ENCODE measurements at regions not wholly inside any gene's neighbourhood (a gene's known extent, or its start where the extent isn't known, plus 50 kb on each side); places are given as distances from the start of the nearest gene placed in this dataset.
"Not testable (repeated sequence)": the region's sequence is repeated elsewhere in the genome, so short reads cannot be mapped to it uniquely, and the experiment has no call there.

- TF ChIP-seq HDAC6 (IDR thresholded peaks at IDR 0.05; ENCODE audit: low read depth, low read length), result no peak
- TF ChIP-seq CHD1 (IDR thresholded peaks at IDR 0.05; ENCODE audit: low read depth, low read length), result no peak
- TF ChIP-seq CEBPB (IDR thresholded peaks at IDR 0.05; ENCODE audit: low read depth, low read length), result no peak
- TF ChIP-seq NRF1 (IDR thresholded peaks at IDR 0.05; ENCODE audit: low read depth, low read length), result no peak
- TF ChIP-seq SP4 (IDR thresholded peaks at IDR 0.05; ENCODE audit: low read length), result no peak
Observed at GRCh38 chr5:101206534-101206933, 303.5 kb upstream of the ST8SIA4 start (continued).

- 94% methylated on average over 3 of the region's 3 CpGs; no CpG with 5 or more reads in 1 of the 2 experiments for WGBS, 2 experiments (ENCODE audit: extremely low coverage in 1 of 2, insufficient coverage in 1 of 2, insufficient read length in 1 of 2, insufficient replicate concordance in 2 of 2, low coverage in 1 of 2, low lambda C conversion rate in 2 of 2, missing lambda C conversion rate in 1 of 2)
Observed at GRCh38 chr5:101205065-101205464, 302.0 kb upstream of the ST8SIA4 start.

More at GRCh38 chr5:101205065-101205464, 302.0 kb upstream of the ST8SIA4 start:
- H2BK15ac ChIP-seq (ENCODE audit: low read length); H2BK12ac ChIP-seq (ENCODE audit: low read depth, low read length); H3K27me3 ChIP-seq (replicated peaks in 1 of 4; ENCODE audit: control insufficient read depth in 3 of 4, extremely low read depth in 1 of 4, insufficient read depth in 3 of 4, low read length in 3 of 4); H3K23ac ChIP-seq (ENCODE audit: insufficient read length); H3K36me3 ChIP-seq (ENCODE audit: control insufficient read depth in 2 of 4, insufficient read depth in 4 of 4, low read length in 3 of 4); H3K4ac ChIP-seq (replicated peaks; ENCODE audit: insufficient read length, low read depth, low read length); H4K20me1 ChIP-seq (replicated peaks in 1 of 2; ENCODE audit: control insufficient read depth in 1 of 2, insufficient read depth in 2 of 2, low read length in 2 of 2); H3K4me2 ChIP-seq (ENCODE audit: insufficient read depth in 1 of 2, low read depth in 2 of 2, low read length in 2 of 2); FAIRE-seq; H2BK120ac ChIP-seq (replicated peaks; ENCODE audit: low read depth, low read length); H3K9me3 ChIP-seq (ENCODE audit: insufficient read depth in 2 of 2, low read depth in 1 of 2, low read length in 1 of 2); H3K27ac ChIP-seq (ENCODE audit: low read depth, low read length); H3K18ac ChIP-seq (ENCODE audit: extremely low read depth, low read length); H3K4me3 ChIP-seq (ENCODE audit: extremely low read depth in 1 of 4, insufficient read depth in 2 of 4, low read depth in 3 of 4, low read length in 4 of 4); H2AFZ ChIP-seq (ENCODE audit: low read length); H3K23me2 ChIP-seq (ENCODE audit: low read depth, low read length); H3K79me2 ChIP-seq (ENCODE audit: control insufficient read depth in 1 of 2, insufficient read depth in 2 of 2, low read length in 2 of 2); H3K9ac ChIP-seq (replicated peaks in 1 of 4; ENCODE audit: extremely low read depth in 1 of 4, low read depth in 3 of 4, low read length in 3 of 4); H3K79me1 ChIP-seq (ENCODE audit: low read depth, low read length); H3K14ac ChIP-seq (ENCODE audit: insufficient read length); POLR2A ChIA-PET (ENCODE audit: partially characterized antibody); H2BK5ac ChIP-seq (ENCODE audit: low read depth, low read length); H2BK20ac ChIP-seq (ENCODE audit: low read length); DNase-seq (ENCODE audit: low read depth in 1 of 2, low spot score in 2 of 2); H4K91ac ChIP-seq (replicated peaks; ENCODE audit: insufficient read length, low read length); H4K8ac ChIP-seq (ENCODE audit: extremely low read depth, insufficient read depth, low read length); H3K4me1 ChIP-seq (replicated peaks in 1 of 4; ENCODE audit: control insufficient read depth in 3 of 4, insufficient read depth in 4 of 4, low read length in 3 of 4); H4K5ac ChIP-seq (ENCODE audit: insufficient read length, low read depth, low read length); H3K56ac ChIP-seq (replicated peaks; ENCODE audit: insufficient read length, low read depth, low read length); H2AK5ac ChIP-seq (ENCODE audit: low read depth, low read length): not testable (repeated sequence)
- CTCF ChIA-PET (ENCODE audit: partially characterized antibody), result interaction anchor here (1.1 kb wide), 1 partner anchor 431 kb away, joined by 3 read pairs; no protein-coding TSS in a partner anchor

Measured in H1 (cell line).